Fibroblast of lung (primary cell): ENCODE measurements at regions not wholly inside any gene's neighbourhood (a gene's known extent, or its start where the extent isn't known, plus 50 kb on each side); places are given as distances from the start of the nearest gene placed in this dataset.

Experiments used
- EZH2 ChIP-seq: IDR thresholded peaks from 2 replicates; pipeline ENCODE4 v1.5.1; 2012; ENCODE audit warnings: low read length, control low read depth, mild to moderate bottlenecking; ENCODE audit errors: missing control alignments
- TF ChIP-seq, protein P1 (sequence below), 2 donors: IDR thresholded peaks in 1 of 2; conservative IDR thresholded peaks in 1 of 2; 1 replicate in 1 of 2; 2 replicates in 1 of 2; pipeline ENCODE4 v1.5.1; 2011 to 2012; ENCODE audit warnings: low read length in 2 of 2, control low read depth in 1 of 2, inconsistent platforms in 1 of 2, low read depth in 1 of 2, mild to moderate bottlenecking in 1 of 2

DNA sequence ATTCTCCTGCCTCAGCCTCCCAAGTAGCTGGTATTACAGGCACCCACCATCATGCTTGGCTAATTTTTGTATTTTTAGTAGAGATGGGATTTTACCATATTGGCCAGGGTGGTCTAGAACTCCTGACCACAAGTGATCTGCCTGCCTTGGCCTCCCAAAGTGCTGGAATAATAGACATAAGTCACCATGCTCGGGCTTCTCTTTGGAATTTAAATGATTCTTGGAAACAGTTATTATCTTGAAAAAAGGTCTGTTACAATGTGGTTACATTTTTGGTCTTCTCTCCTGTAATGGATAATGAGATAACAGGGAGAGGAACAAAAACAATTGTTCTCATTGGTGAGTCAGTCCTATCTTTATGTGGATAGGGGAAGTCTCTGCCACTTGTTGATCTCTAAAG lies 59.8 kb upstream of the AADACL2 start:
- TF ChIP-seq, protein P1, sequence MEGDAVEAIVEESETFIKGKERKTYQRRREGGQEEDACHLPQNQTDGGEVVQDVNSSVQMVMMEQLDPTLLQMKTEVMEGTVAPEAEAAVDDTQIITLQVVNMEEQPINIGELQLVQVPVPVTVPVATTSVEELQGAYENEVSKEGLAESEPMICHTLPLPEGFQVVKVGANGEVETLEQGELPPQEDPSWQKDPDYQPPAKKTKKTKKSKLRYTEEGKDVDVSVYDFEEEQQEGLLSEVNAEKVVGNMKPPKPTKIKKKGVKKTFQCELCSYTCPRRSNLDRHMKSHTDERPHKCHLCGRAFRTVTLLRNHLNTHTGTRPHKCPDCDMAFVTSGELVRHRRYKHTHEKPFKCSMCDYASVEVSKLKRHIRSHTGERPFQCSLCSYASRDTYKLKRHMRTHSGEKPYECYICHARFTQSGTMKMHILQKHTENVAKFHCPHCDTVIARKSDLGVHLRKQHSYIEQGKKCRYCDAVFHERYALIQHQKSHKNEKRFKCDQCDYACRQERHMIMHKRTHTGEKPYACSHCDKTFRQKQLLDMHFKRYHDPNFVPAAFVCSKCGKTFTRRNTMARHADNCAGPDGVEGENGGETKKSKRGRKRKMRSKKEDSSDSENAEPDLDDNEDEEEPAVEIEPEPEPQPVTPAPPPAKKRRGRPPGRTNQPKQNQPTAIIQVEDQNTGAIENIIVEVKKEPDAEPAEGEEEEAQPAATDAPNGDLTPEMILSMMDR (conservative IDR thresholded peaks at IDR 0.05 in 1 of 2, IDR thresholded peaks at IDR 0.05 in 1 of 2; ENCODE audit: low read depth in 1 of 2, low read length in 2 of 2), result no peak
- no peak for TF ChIP-seq EZH2
